Natural killer cell (primary cell): ENCODE measurements at regions not wholly inside any gene's neighbourhood (a gene's known extent, or its start where the extent isn't known, plus 50 kb on each side); places are given as distances from the start of the nearest gene placed in this dataset.

Experiments
- ATAC-seq, 3 donors: fragments of 150-1000 bp in 2 of 3; fragments of 200-7000 bp in 1 of 3; cut with Tn5 transposase; 1 replicate in 1 of 3; 2 replicates in 2 of 3; pipeline ENCODE4 v1.10.0; 2021; ENCODE audit warnings: mild to moderate bottlenecking in 2 of 3, moderate library complexity in 2 of 3
- DNase-seq, 2 donors: peaks; one replicate each; pipeline versions ENCODE4 v3.0.0 to v3.0.0-alpha.2; 2013 to 2021; ENCODE audit warnings: mixed read lengths in 1 of 2
- H3K27ac ChIP-seq: one replicate; pipeline ENCODE4 v1.5.1; 2013; ENCODE audit warnings: mild to moderate bottlenecking, low read length
- H3K27me3 ChIP-seq: one replicate; pipeline ENCODE4 v1.6.1; 2013; ENCODE audit warnings: low read length; ENCODE audit not compliant: control insufficient read depth, insufficient read depth
- H3K36me3 ChIP-seq: one replicate; pipeline ENCODE4 v1.6.1; 2013; ENCODE audit warnings: low read length; ENCODE audit not compliant: control insufficient read depth, insufficient read depth
- H3K4me1 ChIP-seq: one replicate; pipeline ENCODE4 v1.6.1; 2013; ENCODE audit warnings: low read length; ENCODE audit not compliant: control insufficient read depth, insufficient read depth
- H3K4me3 ChIP-seq: one replicate; pipeline ENCODE4 v1.5.1; 2013; ENCODE audit warnings: low read length
- H3K9me3 ChIP-seq: one replicate; pipeline ENCODE4 v1.6.1; 2013; ENCODE audit warnings: low read length; ENCODE audit not compliant: control insufficient read depth, insufficient read depth
- H3K27ac Mint-ChIP-seq, 2 donors: one replicate each; pipeline ENCODE4 v1.8.0; 2022; ENCODE audit warnings: mild to moderate bottlenecking in 2 of 2, mixed read lengths in 2 of 2, moderate library complexity in 1 of 2
- H3K27me3 Mint-ChIP-seq, 2 donors: one replicate each; pipeline ENCODE4 v1.8.0; 2022; ENCODE audit warnings: low read depth in 2 of 2, mixed read lengths in 2 of 2
- H3K36me3 Mint-ChIP-seq: one replicate; pipeline ENCODE4 v1.8.0; 2022; ENCODE audit warnings: mixed read lengths
- H3K4me1 Mint-ChIP-seq, 2 donors: one replicate each; pipeline ENCODE4 v1.8.0; 2022; ENCODE audit warnings: mixed read lengths in 2 of 2
- H3K4me3 Mint-ChIP-seq: one replicate; pipeline ENCODE4 v1.8.0; 2022; ENCODE audit warnings: mild to moderate bottlenecking, moderate library complexity, mixed read lengths
- H3K9me3 Mint-ChIP-seq, 2 donors: one replicate each; pipeline ENCODE4 v1.8.0; 2022; ENCODE audit warnings: mixed read lengths in 2 of 2
- CTCF ChIP-seq: fragments of 200-600 bp; IDR thresholded peaks from one replicate; pipeline ENCODE4 v1.8.0; 2022; ENCODE audit warnings: antibody characterized with exemption
- WGBS: methylation state at CpG from one replicate; pipeline ENCODE4 v1.1.7; 2013; ENCODE audit warnings: missing lambda C conversion rate; ENCODE audit not compliant: insufficient coverage; 5-methylcytosine and 5-hydroxymethylcytosine counted together
- intact Hi-C: fragments of 100-400 bp; cut with micrococcal nuclease; formaldehyde crosslinking; loops from one replicate; pipeline ENCODE4 v1.14.2; 2022

GRCh38 chr7:79971058-79971457 is 163.6 kb upstream of the GNAI1 start:
- ATAC-seq (no peak), DNase-seq (no peak)
- no peak overlapping the region for H3K27ac Mint-ChIP-seq
- no peaks in the 10 kb centered on the region for H3K4me1 ChIP-seq
- no peak overlapping the region for H3K27ac ChIP-seq
- TF ChIP-seq CTCF = no peak
- no peak overlapping the region for H3K4me3 Mint-ChIP-seq
- H3K4me1 Mint-ChIP-seq = no peaks in the 10 kb centered on the region
- no peaks in the 10 kb centered on the region for H3K27me3 Mint-ChIP-seq
- peaks cover 3 to 4% of the 10 kb centered on the region in 2 donors for H3K9me3 Mint-ChIP-seq
- no peak overlapping the region for H3K4me3 ChIP-seq
- no peaks in the 10 kb centered on the region for H3K9me3 ChIP-seq
- H3K27me3 ChIP-seq = no peaks in the 10 kb centered on the region
- no peaks in the 10 kb centered on the region for H3K36me3 Mint-ChIP-seq
- no peaks in the 10 kb centered on the region for H3K36me3 ChIP-seq
- whole genome bisulfite sequencing = 97% methylated on average over 3 of the region's 3 CpGs
- intact Hi-C loops = no loop called here

- Mint-ChIP-seq H3K4me1 (no peaks in the 10 kb centered on the region), H3K36me3 (no peaks in the 10 kb centered on the region), H3K4me3 (no peak overlapping the region), H3K27ac (no peak overlapping the region), H3K27me3 (no peaks in the 10 kb centered on the region), H3K9me3 (peaks cover 4 to 5% of the 10 kb centered on the region in 2 donors)
- WGBS = 74% methylated on average over 2 of the region's 2 CpGs
- Histone ChIP-seq H3K4me3 (no peak overlapping the region), H3K27ac (no peak overlapping the region), H3K9me3 (no peaks in the 10 kb centered on the region), H3K4me1 (no peaks in the 10 kb centered on the region), H3K27me3 (no peaks in the 10 kb centered on the region), H3K36me3 (no peaks in the 10 kb centered on the region)
- ATAC-seq = no peak
- no peak for DNase-seq
- no peak for TF ChIP-seq CTCF
- intact Hi-C loops = no loop called here
Observed at GRCh38 chr7:79968894-79969293, 165.7 kb upstream of the GNAI1 start.

- ATAC-seq = no peak
- H3K4me1 Mint-ChIP-seq = no peaks in the 10 kb centered on the region
- H3K36me3 ChIP-seq = no peaks in the 10 kb centered on the region
- H3K27ac ChIP-seq = no peak overlapping the region
- no peak for DNase-seq
- H3K4me3 Mint-ChIP-seq = no peak overlapping the region
- no peaks in the 10 kb centered on the region for H3K9me3 ChIP-seq
- H3K9me3 Mint-ChIP-seq = peaks cover 5% of the 10 kb centered on the region in 2 donors
- intact Hi-C loops = no loop called here
- H3K36me3 Mint-ChIP-seq = no peaks in the 10 kb centered on the region
- no peaks in the 10 kb centered on the region for H3K27me3 Mint-ChIP-seq
- 72% methylated on average over 4 of the region's 4 CpGs for WGBS
- H3K27ac Mint-ChIP-seq = no peak overlapping the region
- H3K4me3 ChIP-seq = no peak overlapping the region
- no peak for TF ChIP-seq CTCF
- no peaks in the 10 kb centered on the region for H3K4me1 ChIP-seq
- H3K27me3 ChIP-seq = no peaks in the 10 kb centered on the region
Observed at GRCh38 chr7:79968077-79968648, 166.5 kb upstream of the GNAI1 start.

GRCh38 chr7:79965946-79966345 is 168.7 kb upstream of the GNAI1 start:
- Histone ChIP-seq H3K27ac (no peak overlapping the region), H3K36me3 (no peaks in the 10 kb centered on the region), H3K4me1 (no peaks in the 10 kb centered on the region), H3K27me3 (no peaks in the 10 kb centered on the region), H3K9me3 (no peaks in the 10 kb centered on the region), H3K4me3 (no peak overlapping the region)
- Mint-ChIP-seq H3K9me3 (peaks cover 5 to 8% of the 10 kb centered on the region in 2 donors), H3K4me3 (no peak overlapping the region), H3K4me1 (no peaks in the 10 kb centered on the region), H3K27ac (no peak overlapping the region), H3K36me3 (no peaks in the 10 kb centered on the region), H3K27me3 (no peaks in the 10 kb centered on the region)
- TF ChIP-seq CTCF = no peak
- no peak for ATAC-seq
- intact Hi-C loops = no loop called here
- DNase-seq = no peak
- WGBS = 78% methylated on average over 3 of the region's 4 CpGs
